Right lung (tissue), 2 donors: ENCODE measurements at regions not wholly inside any gene's neighbourhood (a gene's known extent, or its start where the extent isn't known, plus 50 kb on each side); places are given as distances from the start of the nearest gene placed in this dataset.

Experiments used
- DNase-seq, 2 donors: peaks; one replicate each; pipeline ENCODE4 v3.0.0-alpha.2; 2013

DNA sequence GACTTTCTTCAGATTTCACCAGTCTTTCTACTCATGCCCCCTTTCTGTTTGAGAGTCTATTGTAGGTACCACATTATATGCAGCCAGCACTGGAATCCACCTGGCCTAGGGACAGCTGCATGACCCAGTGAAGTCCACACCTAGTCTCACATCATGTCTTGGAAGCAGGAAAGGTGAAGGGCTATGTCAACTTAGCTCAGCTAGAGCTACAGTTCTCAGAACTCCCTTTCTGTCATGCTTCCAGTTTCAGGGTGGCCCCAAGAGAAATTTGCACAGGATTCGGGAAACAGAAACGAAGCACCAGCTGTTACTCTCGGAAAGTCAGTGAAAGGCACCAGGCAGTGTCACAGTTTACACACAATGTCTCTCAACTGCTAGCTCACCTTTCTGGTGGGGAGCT, 51.6 kb upstream of the NLRP1 start:
- DNase-seq = no peak

DNA sequence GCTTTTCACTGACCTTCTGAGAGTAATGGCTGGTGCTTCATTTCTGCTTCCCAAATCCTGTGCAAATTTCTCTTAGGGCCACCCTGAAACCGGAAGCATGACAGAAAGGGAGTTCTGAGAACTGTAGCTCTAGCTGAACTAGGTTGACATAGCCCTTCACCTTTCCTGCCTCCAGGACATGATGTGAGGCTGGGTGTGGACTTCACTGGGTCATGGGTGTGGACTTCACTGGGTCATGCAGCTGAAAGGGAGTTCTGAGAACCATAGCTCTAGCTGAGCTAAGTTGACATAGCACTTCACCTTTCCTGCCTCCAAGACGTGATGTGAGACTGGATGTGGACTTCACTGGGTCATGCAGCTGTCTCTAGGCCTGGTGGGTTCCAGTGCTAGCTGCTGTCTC, 54.3 kb upstream of the NLRP1 start:
- no peak for DNase-seq

DNA sequence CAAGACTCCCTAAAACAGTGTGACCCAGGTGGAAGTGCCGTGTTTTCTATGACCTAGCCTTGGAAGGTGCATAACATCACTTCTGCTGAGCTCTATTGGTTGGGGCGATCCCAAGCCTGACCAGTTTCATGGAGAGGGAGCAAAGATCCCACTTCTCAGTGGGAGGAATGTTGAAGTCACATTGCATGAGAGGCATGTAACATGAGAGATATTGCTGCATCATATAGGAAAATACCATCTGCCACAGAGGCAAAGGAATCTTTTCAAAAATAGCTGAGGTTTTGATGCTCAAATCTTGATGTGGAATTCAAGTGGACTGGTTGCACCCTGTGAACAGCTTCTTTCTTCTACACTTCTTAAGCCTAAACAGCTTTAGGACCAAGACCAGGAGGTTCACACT, 56.4 kb upstream of the NLRP1 start:
- DNase-seq = no peak

DNA sequence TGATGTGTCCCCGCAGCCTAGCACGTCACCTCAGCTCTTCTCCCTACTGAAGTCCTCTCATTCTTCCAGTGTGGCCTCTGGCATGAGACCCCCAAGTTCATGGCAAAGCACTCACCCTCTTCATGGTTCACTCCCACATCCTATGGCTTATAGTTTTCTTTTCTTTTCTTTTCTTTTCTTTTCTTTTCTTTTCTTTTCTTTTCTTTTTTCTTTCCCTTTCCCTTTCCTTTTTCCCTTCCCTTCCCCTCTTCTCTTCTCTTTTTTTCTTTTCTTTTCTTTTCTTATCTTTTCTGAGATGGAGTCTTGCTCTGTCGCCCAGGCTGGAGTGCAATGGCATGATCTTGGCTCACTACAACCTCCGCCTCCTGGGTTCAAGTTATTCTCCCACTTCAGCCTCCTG, 58.4 kb upstream of the NLRP1 start:
- no peak for DNase-seq

DNA sequence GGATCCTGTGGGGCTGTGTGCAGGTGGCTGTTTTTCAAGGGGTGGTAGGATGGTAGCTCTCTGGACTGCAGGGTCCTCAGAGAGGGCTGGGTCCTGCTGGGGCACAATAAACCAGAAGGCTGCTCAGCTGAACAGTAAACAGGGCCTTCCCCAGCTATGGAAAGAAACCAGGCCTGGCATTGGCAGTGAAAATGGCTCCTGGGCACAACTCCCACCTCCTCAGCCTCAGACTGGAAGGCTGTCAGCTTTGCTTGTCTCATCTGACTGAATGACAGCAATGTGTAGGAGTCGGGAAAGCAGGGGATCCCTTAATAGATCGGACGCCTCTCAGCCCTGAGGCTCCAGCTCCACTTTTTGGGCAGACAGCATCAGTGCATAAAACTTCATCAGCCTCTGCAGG, 59.8 kb upstream of the NLRP1 start:
- DNase-seq = no peak

DNA sequence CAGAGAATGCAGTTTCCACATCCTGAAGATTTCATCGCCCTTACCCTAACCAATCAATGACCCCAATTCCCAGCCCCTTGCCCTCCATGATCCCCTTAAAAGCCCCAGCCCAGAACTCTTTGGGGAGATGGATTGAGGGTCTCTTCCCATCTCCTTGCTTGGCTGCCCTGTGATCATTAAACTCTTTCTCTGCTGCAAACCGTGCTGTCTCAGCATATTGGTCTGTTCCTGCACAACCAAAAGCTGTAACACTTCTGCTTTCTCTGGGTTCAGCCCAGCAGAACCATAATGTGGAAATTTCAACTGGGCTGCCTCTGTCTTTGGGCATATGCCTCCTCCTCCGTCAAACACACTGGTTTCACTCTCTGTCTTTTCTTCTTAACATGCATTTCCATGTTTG, 67.0 kb upstream of the NLRP1 start:
- DNase-seq = no peak

DNA sequence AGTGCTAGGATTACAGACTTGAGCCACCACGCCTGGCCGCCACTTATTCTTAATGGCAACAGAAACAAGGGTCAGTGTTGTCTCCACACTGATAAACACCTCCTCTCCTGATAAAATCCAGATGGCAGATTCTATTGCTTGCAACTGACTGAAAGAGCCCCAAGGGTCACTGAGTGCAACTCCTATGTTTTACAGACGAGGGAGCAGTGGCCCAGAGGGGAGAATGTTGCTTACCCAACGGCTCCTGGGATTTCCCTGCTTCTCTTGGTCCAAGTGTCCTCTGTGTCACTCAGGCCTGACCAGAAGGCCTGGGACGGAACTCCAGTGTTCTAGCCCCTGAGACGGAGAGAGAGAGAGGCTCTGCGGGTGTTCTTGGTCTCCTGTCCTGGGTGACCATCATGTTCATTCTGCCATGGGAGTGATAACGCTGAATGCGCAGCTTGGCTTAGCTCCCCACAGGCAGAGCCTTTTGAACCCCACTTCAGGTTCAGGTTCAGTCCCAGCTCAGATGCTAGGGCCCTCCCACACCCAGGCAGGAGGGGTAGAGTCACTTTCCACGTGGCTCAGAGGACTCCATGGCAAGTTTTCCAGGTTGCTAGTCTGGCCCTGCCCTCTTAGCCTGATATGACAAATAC, 77.3 kb upstream of the NLRP1 start:
- DNase-seq = no peak

DNA sequence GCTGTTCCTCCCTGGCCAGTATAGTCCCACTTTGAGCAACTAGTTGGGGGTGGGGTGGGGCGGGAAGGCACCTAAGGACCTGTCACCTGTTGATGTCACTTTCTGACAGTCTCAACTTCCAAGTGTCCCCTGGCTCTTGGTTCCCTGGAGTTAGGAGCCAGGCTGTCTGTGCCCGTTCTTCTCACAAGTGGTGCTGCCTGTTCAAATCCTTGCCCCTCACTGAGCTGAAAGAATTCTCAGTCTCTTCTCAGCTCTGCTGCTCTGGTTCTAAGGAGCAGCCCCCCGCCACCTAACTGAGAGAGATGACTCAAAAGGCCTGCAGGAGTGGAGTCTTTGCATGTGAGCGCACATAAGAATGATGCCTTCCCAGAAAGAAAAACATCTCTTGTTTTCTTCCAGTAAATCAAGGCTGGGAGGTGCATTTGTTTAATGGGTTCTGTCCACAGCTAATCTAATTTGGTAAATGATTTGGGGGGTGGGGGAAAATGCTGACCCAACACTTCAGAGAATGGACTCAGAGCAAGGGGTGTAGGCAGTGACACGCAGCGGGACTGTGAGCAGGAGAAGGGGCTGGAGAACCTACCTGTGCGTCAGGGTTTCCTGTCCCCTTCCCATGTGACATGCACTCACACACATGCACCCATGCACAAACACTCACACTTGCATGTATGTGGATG, 78.2 kb upstream of the NLRP1 start:
- DNase-seq = no peak

DNA sequence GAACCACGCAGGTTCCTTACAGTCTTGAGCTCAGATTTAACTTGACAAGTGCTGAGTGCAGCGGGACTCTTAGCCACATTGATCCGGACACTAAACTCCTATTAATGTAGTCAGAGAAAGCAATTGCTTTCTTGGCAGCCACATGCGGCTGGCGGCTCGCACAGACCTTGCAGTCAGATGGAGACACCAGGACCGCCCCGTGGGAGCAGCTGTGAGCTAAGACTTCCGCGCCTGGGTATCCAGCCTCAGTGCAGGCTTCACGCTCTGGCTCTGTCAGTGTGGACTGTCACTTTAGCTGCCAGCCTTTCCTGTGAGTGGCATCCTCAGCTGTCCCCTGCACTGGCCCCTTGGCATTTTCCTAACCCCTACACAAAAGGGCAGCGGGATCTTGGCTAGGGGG, 80.9 kb upstream of the NLRP1 start:
- DNase-seq = no peak

DNA sequence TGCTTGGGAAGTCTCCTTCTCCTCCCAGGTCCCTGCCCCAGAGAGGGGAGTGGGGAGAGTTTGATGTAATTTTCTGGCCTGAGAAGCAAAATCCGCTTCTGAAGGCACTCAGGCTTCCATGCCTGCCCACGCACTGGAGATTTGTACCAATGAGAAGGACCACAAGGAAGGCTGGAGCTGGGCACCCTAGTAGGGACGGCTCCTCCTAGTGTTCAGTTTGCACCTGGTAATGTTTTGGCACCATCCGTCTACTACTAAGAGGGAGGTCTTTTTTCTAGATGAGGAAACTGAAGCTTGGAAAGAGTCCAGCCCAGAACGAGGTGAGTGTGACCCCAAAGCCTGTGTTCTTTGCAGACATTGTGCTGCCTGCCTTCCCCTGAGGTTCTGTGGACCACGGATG, 83.6 kb upstream of the NLRP1 start:
- no peak for DNase-seq

DNA sequence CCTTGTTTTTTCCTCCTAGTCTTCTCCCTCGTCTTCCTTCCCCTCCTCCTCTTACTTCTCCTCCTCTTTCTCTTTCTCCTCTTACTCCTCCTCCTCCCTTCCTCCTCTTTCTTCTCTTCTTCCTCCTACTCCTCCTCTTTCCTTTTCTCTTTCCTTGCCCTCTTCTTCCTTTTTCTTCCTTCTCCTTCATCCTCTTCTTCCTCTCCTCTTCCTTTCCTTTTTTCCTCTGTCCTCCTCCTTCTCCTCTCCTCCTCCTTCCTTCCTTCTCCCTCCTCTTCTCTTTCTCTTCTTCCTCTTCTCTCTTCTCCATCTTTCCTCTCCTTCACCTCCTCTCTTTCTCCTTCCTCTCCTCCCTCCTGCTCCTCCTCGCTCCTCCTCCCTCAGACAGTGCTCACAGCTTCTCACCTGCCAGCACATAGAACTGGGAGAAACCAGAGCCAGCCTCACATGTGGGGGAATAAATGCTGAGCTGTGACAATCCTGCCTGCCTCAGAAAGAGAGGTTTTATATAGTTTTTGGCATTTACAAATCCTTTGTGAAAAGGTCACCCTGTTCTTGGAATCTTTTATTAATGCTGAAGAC, 84.3 kb upstream of the NLRP1 start:
- DNase-seq = no peak

DNA sequence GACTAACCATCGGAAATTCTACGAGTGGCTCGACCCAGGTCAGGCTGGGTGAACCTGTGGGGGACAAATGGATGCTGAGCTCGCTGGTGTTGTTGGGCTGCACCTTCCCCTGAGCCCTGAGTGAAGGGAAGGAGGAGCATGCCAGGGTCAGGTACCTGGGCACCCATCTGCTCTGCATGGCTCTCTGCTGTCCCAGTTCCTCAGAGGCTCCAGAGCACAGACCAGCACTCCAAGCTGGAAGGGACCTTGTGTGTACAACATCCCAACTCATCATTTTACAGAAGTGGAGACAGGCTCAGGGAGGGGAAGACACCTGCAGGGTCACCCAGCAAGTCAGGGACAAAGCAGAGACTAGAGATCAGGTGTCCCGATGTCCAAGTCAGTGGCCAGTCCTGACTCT, 84.9 kb upstream of the NLRP1 start:
- no peak for DNase-seq

DNA sequence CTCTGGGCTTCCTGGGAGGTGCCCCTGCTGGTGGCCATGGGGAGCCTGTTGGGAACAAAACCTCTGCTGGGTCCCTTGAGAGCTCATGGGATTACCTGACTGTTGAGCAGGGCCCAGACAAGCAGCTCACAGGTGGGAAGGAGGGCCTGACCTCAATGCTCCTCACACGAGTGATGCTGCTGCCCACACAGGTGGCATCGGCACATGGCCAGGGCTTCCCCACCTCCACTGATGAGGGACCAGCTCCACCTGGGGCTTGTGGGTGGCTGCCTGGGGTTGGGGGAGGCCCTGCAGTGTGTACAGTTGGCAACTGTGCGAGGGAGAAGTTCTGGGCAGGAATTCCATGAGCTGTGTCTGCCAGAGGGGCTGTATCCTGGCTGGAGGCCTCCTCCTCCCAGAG, 87.8 kb upstream of the NLRP1 start:
- no peak for DNase-seq

DNA sequence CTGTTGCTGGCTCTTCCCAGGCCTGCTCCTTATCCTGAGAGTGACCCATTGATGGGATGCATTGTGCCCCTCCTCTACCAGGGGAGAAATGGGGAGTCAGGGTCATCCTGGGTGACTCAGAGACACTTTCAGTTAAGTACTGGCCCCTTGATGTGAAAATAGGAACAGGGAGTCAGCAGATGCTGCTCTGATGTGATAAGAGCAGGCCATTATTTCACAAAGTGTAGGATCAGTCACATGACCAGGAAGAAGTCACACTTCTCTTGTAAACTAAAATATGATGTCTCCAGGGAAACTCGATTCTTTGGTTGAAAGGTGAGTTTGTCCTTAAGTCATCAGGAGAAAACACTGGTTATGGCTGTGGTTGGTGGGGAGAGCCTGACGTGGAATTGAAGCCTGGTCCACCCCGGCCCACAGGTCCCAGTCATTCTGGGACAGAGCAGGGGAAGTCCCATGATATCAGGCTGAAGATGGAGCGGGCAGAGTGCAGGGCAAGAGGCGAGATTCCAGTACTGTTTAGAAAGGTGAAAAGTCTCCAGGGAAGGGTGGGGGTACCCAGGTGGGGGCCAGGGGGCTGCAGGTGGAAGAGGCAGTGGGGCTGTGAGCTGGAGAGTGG, 88.6 kb upstream of the NLRP1 start:
- DNase-seq = no peak

DNA sequence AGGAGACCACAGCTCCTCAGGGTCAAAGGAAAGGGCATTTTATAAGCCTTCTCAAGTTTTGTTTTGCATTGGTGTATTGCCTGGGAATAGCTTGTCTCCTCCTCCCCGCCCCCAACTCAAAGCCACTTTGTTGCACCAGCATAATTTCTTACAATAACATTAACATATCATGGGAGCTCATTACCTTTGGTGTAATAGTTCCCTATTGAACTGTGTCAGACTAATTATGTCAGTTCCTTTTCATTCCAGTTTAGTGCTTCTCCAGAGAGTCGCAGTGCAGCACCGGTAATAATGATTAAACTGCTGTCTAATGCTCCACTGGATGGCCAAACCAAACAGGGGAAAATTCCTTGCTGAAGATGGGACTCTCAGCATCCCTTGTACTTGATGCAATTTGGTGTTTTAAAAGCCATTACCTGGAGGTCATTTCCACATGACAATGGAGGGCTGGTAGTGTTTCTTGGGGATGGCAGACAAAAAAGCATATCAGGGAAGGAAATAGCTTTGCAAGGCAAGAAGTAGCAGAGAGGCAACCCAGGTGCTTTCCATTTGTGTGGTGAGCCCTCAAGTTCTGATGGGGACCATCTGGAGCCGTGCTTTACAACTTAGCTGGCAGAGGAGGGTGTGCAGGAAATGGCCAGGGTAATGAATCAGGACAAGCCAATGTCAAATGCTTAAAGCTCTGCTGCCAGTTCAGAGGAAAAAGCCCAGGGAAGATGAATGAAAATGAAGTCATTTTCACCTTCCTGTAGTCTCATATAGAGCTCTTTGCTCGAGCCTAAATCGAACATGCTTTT, 91.5 kb upstream of the NLRP1 start:
- DNase-seq = no peak

DNA sequence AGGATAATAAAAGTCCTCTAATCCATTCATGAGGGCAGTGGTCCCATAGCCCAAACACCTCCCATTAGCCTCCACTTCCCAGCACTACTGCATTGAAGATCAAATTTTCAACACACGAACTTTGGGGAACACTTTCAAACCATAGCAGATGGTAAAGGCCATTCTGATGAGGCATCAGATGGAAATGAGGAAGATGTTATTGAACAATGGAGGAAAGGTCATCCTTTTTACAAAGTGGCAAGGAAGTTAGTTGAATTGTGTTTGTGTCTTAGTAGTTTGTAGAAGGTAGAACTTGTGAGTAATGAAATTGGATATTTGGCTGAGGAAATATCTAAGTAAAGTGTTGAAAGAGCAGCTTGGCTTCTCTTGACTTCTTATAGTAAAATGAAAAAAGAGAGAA, 93.3 kb upstream of the NLRP1 start:
- DNase-seq = no peak

DNA sequence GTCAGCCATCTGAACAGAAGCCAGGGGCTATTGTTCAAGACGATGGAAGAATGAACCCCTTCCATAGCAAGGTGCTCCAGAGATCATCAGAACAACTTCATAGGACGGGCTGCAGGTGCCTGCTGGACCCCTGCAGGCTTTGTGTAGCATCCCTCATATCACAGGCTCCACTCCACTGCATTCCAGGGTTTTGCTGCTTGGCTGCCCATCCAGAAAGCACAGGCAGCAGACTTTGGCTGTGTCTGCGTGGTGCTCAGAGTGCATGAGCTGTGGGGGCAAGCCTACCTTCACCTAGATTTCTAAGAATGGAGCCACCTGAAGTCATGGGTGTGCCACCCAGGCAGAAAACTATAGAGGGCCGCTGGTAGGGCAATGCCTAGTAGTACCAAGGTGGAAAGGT, 93.9 kb upstream of the NLRP1 start:
- no peak for DNase-seq

DNA sequence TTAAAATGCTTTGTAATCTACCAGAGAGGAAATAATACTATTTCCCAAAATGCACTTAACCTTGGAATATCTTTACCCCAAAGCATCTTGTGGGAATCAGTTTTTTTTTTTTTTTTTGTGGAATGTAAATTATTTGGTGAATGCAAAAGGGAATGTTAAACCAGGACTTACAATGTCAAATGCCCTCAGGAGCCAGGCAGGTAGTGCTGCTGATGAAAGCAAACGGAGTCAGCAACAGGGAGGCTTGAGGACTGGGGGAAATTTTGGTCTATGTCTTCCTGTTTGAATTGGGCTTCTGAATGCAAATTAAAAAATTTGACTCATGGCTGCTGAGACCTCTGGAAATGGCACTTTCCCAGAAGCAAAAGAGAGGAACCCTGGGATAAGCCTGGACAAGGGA, 96.5 kb upstream of the NLRP1 start:
- no peak for DNase-seq

DNA sequence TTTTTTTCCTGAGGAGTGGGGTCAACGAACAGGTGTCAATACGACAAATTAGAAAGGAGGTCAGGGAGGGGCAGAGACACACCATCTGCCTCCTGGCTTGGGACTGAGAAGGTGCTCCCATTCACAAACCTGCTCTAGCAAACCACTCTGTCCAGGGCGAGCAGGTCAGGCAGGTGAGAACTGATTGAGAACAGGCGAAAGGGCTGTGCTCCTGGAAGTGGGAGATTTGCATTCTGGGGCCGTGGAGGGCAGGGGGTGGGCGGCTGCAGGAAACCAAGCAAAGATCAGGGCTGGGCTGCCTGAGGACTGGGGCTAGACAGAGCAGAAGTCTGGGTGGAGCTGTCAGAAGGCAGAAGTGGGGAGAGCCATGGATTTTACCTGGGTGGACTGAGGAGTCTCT, 98.9 kb upstream of the NLRP1 start:
- no peak for DNase-seq

DNA sequence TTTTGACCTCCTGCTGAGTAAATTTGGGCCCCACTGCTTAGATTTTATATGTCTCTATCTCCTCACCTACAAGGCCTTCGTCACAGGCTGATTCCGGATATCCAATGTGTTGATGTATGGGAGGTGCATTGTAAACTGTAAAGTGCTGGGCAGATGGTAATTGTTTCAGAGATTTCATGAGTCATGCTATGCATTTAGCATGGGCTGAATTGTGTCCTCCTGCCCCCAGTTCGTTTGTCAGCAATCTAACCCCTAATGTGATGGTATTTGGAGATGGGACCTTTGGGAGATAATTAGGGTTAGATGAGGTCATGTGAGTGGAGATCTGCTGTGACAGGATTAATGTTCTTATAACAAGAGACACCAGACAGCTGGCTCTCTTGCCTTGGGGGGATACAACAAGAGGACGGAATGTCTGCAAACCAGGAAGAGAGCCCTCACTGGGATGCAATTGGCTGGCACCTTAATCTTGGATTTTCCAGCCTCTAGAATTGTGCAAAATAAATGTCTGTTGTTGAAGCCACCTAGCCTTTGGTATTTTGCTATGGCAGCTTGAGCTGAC, 101.8 kb upstream of the NLRP1 start:
- DNase-seq = no peak

DNA sequence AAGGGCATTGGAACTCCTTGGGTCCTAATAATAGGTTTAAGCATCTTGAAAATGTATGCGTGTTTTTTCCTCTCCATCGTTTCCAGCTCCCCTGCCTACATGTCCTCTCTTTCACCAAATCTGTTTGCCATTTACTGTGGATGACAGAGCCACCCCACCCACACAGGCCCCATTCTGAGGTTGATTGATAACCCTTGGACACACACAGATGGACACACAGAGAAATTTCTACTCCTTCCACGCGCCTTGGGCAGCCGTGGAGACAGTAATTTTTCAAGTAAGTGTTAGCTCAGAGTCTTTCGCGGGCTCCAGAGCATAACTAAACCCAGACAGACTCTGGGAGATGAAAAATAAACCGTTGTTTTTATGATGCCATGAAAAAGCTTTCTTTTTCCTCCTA, 103.3 kb upstream of the NLRP1 start:
- DNase-seq = no peak

DNA sequence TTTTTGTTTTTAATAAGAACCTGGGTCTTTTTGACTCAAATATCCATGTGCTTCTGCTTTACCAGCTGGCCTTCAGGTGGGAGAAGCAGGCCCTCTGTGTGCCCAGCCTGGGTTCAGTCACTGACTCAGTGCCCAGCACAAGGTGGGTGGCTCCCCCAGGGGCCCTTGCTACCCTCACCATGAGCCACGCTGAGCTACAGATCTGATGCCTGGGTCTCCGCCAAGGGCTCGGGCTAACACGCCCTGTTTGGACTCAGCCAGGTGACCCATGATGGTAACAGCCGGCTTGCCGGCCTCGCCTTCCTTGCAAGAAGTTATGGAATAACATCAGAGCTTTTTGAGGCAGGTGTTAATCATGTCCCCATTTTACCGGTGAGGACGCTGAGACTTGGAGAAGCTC, 109.5 kb upstream of the NLRP1 start:
- no peak for DNase-seq
